HepG2 (cell line): ENCODE measurements at regions not wholly inside any gene's neighbourhood (a gene's known extent, or its start where the extent isn't known, plus 50 kb on each side); places are given as distances from the start of the nearest gene placed in this dataset.

Experiments
- ATAC-seq: fragments of 200-7000 bp; cut with Tn5 transposase; 3 replicates; pipeline ENCODE4 v1.9.1; 2020; ENCODE audit warnings: mild to moderate bottlenecking, moderate library complexity
- BruUV-seq: library from RNA; stranded (reverse); fragments of 400-500 nt; replicated peaks from 2 replicates; lab custom pipeline; 2021; lab: Mats Ljungman, UMichigan
- CTCF ChIA-PET: fragments of 300-600 bp; formaldehyde crosslinking; extraction: SDS; loops from one replicate; lab custom pipeline; 2021; ENCODE audit warnings: low total read pairs, inconsistent platforms, low intra/inter-chr PET ratio; lab: Yijun Ruan, JAX
- POLR2A ChIA-PET: fragments of 350-600 bp; sonication (Branson Sonifier 250); formaldehyde crosslinking; loops from one replicate; lab custom pipeline; 2020; ENCODE audit warnings: antibody characterized with exemption, inconsistent platforms; lab: Yijun Ruan, JAX
- DNase-seq: peaks from one replicate; pipeline ENCODE4 v3.0.0-alpha.2; 2015; ENCODE audit warnings: low spot score
- FAIRE-seq: peaks from 3 replicates; lab custom pipeline; 2011; peaks lifted over from hg19 to GRCh38; lab: Jason Lieb, UNC
- H2AFZ ChIP-seq: one replicate; pipeline ENCODE4 v1.6.1; 2011; ENCODE audit warnings: low read length, inconsistent platforms
- H3K27ac ChIP-seq: fragments of 300-600 bp; 3 replicates; pipeline ENCODE4 v1.8.0; 2011; ENCODE audit warnings: mixed run types, mild to moderate bottlenecking, mixed read lengths, low read length, inconsistent platforms; ENCODE audit not compliant: insufficient read depth; ENCODE audit errors: extremely low read length
- H3K27me3 ChIP-seq, 2 experiments: fragments of 200-600 bp in 1 of 2; 2 replicates in 1 of 2; 3 replicates in 1 of 2; pipeline versions ENCODE4 v1.6.0 to v1.8.0; 2011; ENCODE audit warnings: low read length in 2 of 2, mild to moderate bottlenecking in 2 of 2, moderate library complexity in 2 of 2, inconsistent platforms in 1 of 2; ENCODE audit not compliant: insufficient read depth in 2 of 2, control insufficient read depth in 1 of 2
- H3K36me3 ChIP-seq, 2 experiments: fragments of 200-600 bp in 1 of 2; replicated peaks in 1 of 2; 2 replicates in 1 of 2; 3 replicates in 1 of 2; pipeline versions ENCODE4 v1.5.1 to v1.8.0; 2011; ENCODE audit warnings: low read length in 2 of 2, inconsistent platforms in 1 of 2; ENCODE audit not compliant: insufficient read depth in 2 of 2, control insufficient read depth in 1 of 2
- H3K4me1 ChIP-seq: 2 replicates; pipeline ENCODE4 v1.5.1; 2012; ENCODE audit warnings: low read length, inconsistent platforms; ENCODE audit not compliant: insufficient read depth
- H3K4me2 ChIP-seq: 2 replicates; pipeline ENCODE4 v1.6.0; 2011; ENCODE audit warnings: low read depth, low read length, inconsistent platforms
- H3K4me3 ChIP-seq, 3 experiments: fragments of 200-600 bp in 1 of 3; sonication (generic), shearing (Covaris generic) in 1 of 3; replicated peaks in 1 of 3; 2 replicates each; pipeline ENCODE4 v1.5.1; 2011 to 2016; ENCODE audit warnings: low read length in 3 of 3, inconsistent platforms in 2 of 3, low read depth in 2 of 3, mild to moderate bottlenecking in 2 of 3, control low read depth in 1 of 3, mixed read lengths in 1 of 3; ENCODE audit not compliant: insufficient read depth in 1 of 3
- H3K79me2 ChIP-seq: one replicate; pipeline ENCODE4 v1.6.1; 2011; ENCODE audit warnings: low read length, inconsistent platforms; ENCODE audit not compliant: insufficient read depth
- H3K9ac ChIP-seq: 2 replicates; pipeline ENCODE4 v1.6.0; 2011; ENCODE audit warnings: mild to moderate bottlenecking, low read depth, low read length, inconsistent platforms; ENCODE audit not compliant: insufficient read depth
- H3K9me3 ChIP-seq: 2 replicates; pipeline ENCODE4 v1.5.1; 2012; ENCODE audit warnings: mild to moderate bottlenecking, low read length
- H4K20me1 ChIP-seq: 2 replicates; pipeline ENCODE4 v1.6.0; 2011; ENCODE audit warnings: inconsistent platforms, mild to moderate bottlenecking, low read length, moderate library complexity; ENCODE audit not compliant: insufficient read depth
- ESRRA ChIP-seq: sonication (generic); formaldehyde crosslinking; IDR thresholded peaks from 2 replicates; pipeline ENCODE4 v1.5.1; 2020; ENCODE audit warnings: mild to moderate bottlenecking, low read depth, missing genetic modification reagents
- MAZ ChIP-seq, 2 experiments: sonication (generic) in 1 of 2; formaldehyde crosslinking in 1 of 2; IDR thresholded peaks; 2 replicates each; pipeline versions ENCODE4 v1.5.0 to v1.6.1; 2012 to 2020; ENCODE audit warnings: low read depth in 2 of 2, mild to moderate bottlenecking in 2 of 2, borderline replicate concordance in 1 of 2, improper control_type of control experiment in 1 of 2, low read length in 1 of 2, missing genetic modification reagents in 1 of 2, moderate library complexity in 1 of 2
- XRCC5 ChIP-seq: fragments of 200-400 bp; formaldehyde crosslinking; optimal IDR thresholded peaks from 2 replicates; pipeline ENCODE3; 2017; ENCODE audit warnings: mild to moderate bottlenecking, low read length
- ZNF205 ChIP-seq: IDR thresholded peaks from 2 replicates; pipeline ENCODE4 v1.6.1; 2018; ENCODE audit warnings: missing biosample characterization, missing genetic modification reagents
- ZNF687 ChIP-seq: sonication (generic); formaldehyde crosslinking; IDR thresholded peaks from 2 replicates; pipeline ENCODE4 v1.5.1; 2020; ENCODE audit warnings: mild to moderate bottlenecking, missing genetic modification reagents, moderate library complexity
- ZNF746 ChIP-seq: sonication (generic); formaldehyde crosslinking; IDR thresholded peaks from 2 replicates; pipeline ENCODE4 v1.8.0; 2022; ENCODE audit warnings: mild to moderate bottlenecking, missing genetic modification reagents
- WGBS: methylation state at CpG from one replicate; pipeline ENCODE4 v1.1.6; 2017; ENCODE audit warnings: low lambda C conversion rate; 5-methylcytosine and 5-hydroxymethylcytosine counted together
- in situ Hi-C: cut with HindIII; loops from 2 replicates; pipeline ENCODE4 v1.10.0; 2017; ENCODE audit warnings: low pct_unique_long_range_greater_than_20kb; ENCODE audit not compliant: extremely low pct_ligation_motif_present
- intact Hi-C: fragments of 100-400 bp; cut with micrococcal nuclease; formaldehyde crosslinking; loops from one replicate; pipeline ENCODE4 v1.10.0; 2022; ENCODE audit not compliant: unreplicated experiment

DNA sequence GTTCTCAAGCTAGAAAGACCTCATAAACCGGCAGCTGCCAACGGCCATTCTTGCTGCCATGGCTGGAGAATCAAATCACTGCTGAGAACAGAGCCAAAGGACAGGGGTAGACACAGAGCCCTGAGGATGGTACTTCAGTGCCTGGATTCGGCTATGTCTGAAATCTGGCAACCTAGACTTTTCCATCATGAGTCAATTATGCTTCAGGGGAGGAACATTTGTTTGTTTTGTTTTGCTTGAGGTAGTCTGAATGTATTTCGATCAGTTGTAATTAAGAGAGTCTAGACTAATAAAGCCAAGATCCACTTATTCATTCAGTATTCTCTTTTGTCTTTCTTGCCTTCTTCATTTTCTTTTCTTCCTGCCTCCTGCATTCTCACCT is 122.8 kb upstream of the SH3BP4 start:
- H3K4me2 ChIP-seq, result no peak overlapping the region
- H3K9me3 ChIP-seq, result no peaks in the 10 kb centered on the region
- H3K27me3 ChIP-seq, result no peaks in the 10 kb centered on the region
- ChIA-PET CTCF (no interaction called here), POLR2A (no interaction called here)
- ATAC-seq (no peak), FAIRE-seq (no peak), DNase-seq (no peak)
- no peak overlapping the region for H2AFZ ChIP-seq
- in situ Hi-C loops, result no loop called here
- no peaks in the 10 kb centered on the region for H3K36me3 ChIP-seq
- no TSS peak for BruUV-seq
- intact Hi-C loops, result no loop called here
- H3K4me3 ChIP-seq, result no peak overlapping the region
- H3K79me2 ChIP-seq, result no peaks in the 10 kb centered on the region
- 90% methylated on average over 4 of the region's 4 CpGs for WGBS
- no peaks in the 10 kb centered on the region for H4K20me1 ChIP-seq
- TF ChIP-seq ZNF205 (CRISPR knock-in tag) (no peak), ZNF687 (peak; percentile 44; the same call in 1 of the 2 replicates), ESRRA (CRISPR knock-in tag) (no peak), ZNF746 (no peak), MAZ (IDR thresholded peaks at IDR 0.05; ENCODE audit: borderline replicate concordance, low read depth, low read length) (no peak), MAZ (CRISPR knock-in tag; IDR thresholded peaks at IDR 0.05; ENCODE audit: low read depth) (no peak), XRCC5 (no peak)
- no peak overlapping the region for H3K27ac ChIP-seq
- no peak overlapping the region for H3K9ac ChIP-seq
- peaks cover 59% of the 10 kb centered on the region for H3K4me1 ChIP-seq
